ENCODE measurements at regions not wholly inside any gene's neighbourhood (a gene's known extent, or its start where the extent isn't known, plus 50 kb on each side); places are given as distances from the start of the nearest gene placed in this dataset.

GRCh38 chr10:3470191-3470590 lies 297.6 kb upstream of the PITRM1 start:
- TF ChIP-seq POLR2AphosphoS5 (IDR thresholded peaks at IDR 0.05; ENCODE audit: insufficient read depth in 1 of 2, low read depth in 1 of 2): no peak
- TF ChIP-seq CTCF (IDR thresholded peaks at IDR 0.05): no peak
- TF ChIP-seq POLR2A (IDR thresholded peaks at IDR 0.05): no peak
- H3K9me3 ChIP-seq: no peaks in the 10 kb centered on the region
- peaks cover 73% of the 10 kb centered on the region for H3K4me1 ChIP-seq
- no peaks in the 10 kb centered on the region for H3K27me3 ChIP-seq
- H3K4me3 ChIP-seq: no peak overlapping the region
- no peaks in the 10 kb centered on the region for H3K36me3 ChIP-seq
- intact Hi-C loops (cut with DNase I): no loop called here
- no peak for DNase-seq (ENCODE audit: extremely low spot score in 2 of 2)
- peak overlapping the region; percentile 96 for H3K27ac ChIP-seq

- Histone ChIP-seq H3K36me3 (no peaks in the 10 kb centered on the region), H3K27ac (peak overlapping the region; percentile 96), H3K9me3 (no peaks in the 10 kb centered on the region), H3K27me3 (no peaks in the 10 kb centered on the region), H3K4me3 (no peak overlapping the region), H3K4me1 (peaks cover 79% of the 10 kb centered on the region)
- no peak for TF ChIP-seq CTCF (IDR thresholded peaks at IDR 0.05)
- no peak for TF ChIP-seq POLR2AphosphoS5 (IDR thresholded peaks at IDR 0.05; ENCODE audit: insufficient read depth in 1 of 2, low read depth in 1 of 2)
- no peak for TF ChIP-seq POLR2A (IDR thresholded peaks at IDR 0.05)
- intact Hi-C loops (cut with DNase I): loop anchor here (5.0 kb wide), 1 partner anchor 318 kb away; the partner anchor contains the start of gene KLF6
- no peak for DNase-seq (ENCODE audit: extremely low spot score in 2 of 2)
These were observed 297.0 kb upstream of the PITRM1 start for GRCh38 chr10:3469639-3470020.

- Histone ChIP-seq H3K4me1 (peaks cover 83% of the 10 kb centered on the region), H3K9me3 (no peaks in the 10 kb centered on the region), H3K27me3 (no peaks in the 10 kb centered on the region), H3K36me3 (no peaks in the 10 kb centered on the region), H3K4me3 (peak overlapping the region in 1 of 2 donors; percentile 9), H3K27ac (peak overlapping the region; percentile 96)
- DNase-seq (ENCODE audit: extremely low spot score in 2 of 2): no peak
- intact Hi-C loops (cut with DNase I): loop anchor here (5.0 kb wide), 1 partner anchor 318 kb away; the partner anchor contains the start of gene KLF6
- TF ChIP-seq POLR2AphosphoS5 (IDR thresholded peaks at IDR 0.05; ENCODE audit: insufficient read depth in 1 of 2, low read depth in 1 of 2) (peak; percentile 63 to 95), CTCF (IDR thresholded peaks at IDR 0.05) (no peak), POLR2A (IDR thresholded peaks at IDR 0.05) (peak in 1 of 2 donors; percentile 14)
These were observed 296.5 kb upstream of the PITRM1 start for GRCh38 chr10:3468919-3469638.

GRCh38 chr10:3467052-3467951 lies 294.7 kb upstream of the PITRM1 start:
- Histone ChIP-seq H3K36me3 (no peaks in the 10 kb centered on the region), H3K27ac (peak overlapping the region; percentile 96), H3K4me1 (peaks cover 69% of the 10 kb centered on the region), H3K9me3 (no peaks in the 10 kb centered on the region), H3K4me3 (peak overlapping the region; percentile 12 to 27), H3K27me3 (no peaks in the 10 kb centered on the region)
- DNase-seq (ENCODE audit: extremely low spot score in 2 of 2): peak in 1 of 2 donors; percentile 96
- intact Hi-C loops (cut with DNase I): loop anchor here (5.0 kb wide), 1 partner anchor 320 kb away; the partner anchor contains the start of gene KLF6
- TF ChIP-seq POLR2AphosphoS5 (IDR thresholded peaks at IDR 0.05; ENCODE audit: insufficient read depth in 1 of 2, low read depth in 1 of 2) (peak; percentile 76 to 81), CTCF (IDR thresholded peaks at IDR 0.05) (peak in 2 of 3 experiments; percentile 36 to 54), POLR2A (IDR thresholded peaks at IDR 0.05) (no peak)

Data from vagina (tissue), 2 donors.